ENCODE measurements at regions not wholly inside any gene's neighbourhood (a gene's known extent, or its start where the extent isn't known, plus 50 kb on each side); places are given as distances from the start of the nearest gene placed in this dataset.

GRCh38 chr17:15031975-15032374 lies 233.2 kb downstream of the PMP22 start:
- Histone ChIP-seq H3K9me3 (ENCODE audit: low read length) (no peaks in the 10 kb centered on the region), H3F3A (ENCODE audit: insufficient read depth, low read length, poor library complexity, severe bottlenecking) (no peaks in the 10 kb centered on the region), H3K4me2 (ENCODE audit: low read length) (no peak overlapping the region), H2AFZ (ENCODE audit: low read depth, low read length) (no peak overlapping the region), H3K27me3 (ENCODE audit: insufficient read depth, low read depth, low read length) (no peaks in the 10 kb centered on the region), H4K20me1 (ENCODE audit: insufficient read depth) (no peaks in the 10 kb centered on the region), H3K9ac (ENCODE audit: low read length) (no peak overlapping the region), H3K79me2 (replicated peaks; ENCODE audit: insufficient read depth, low read length) (no peaks in the 10 kb centered on the region), H3K27ac (ENCODE audit: low read length) (no peak overlapping the region), H3K36me3 (ENCODE audit: insufficient read depth, low read length) (no peaks in the 10 kb centered on the region), H3K9me2 (ENCODE audit: insufficient read depth, low read length) (no peaks in the 10 kb centered on the region), H3K4me3 (ENCODE audit: low read length) (no peak overlapping the region)
- TF ChIP-seq SMC3 (conservative IDR thresholded peaks at IDR 0.05; ENCODE audit: poor library complexity): no peak

GRCh38 chr17:15029469-15029868 lies 235.7 kb downstream of the PMP22 start:
- no peak overlapping the region for H3K9ac ChIP-seq (ENCODE audit: low read length)
- no peaks in the 10 kb centered on the region for H3K27me3 ChIP-seq (ENCODE audit: insufficient read depth, low read depth, low read length)
- H3K4me2 ChIP-seq (ENCODE audit: low read length): no peak overlapping the region
- H3K9me3 ChIP-seq (ENCODE audit: low read length): no peaks in the 10 kb centered on the region
- no peaks in the 10 kb centered on the region for H3K36me3 ChIP-seq (ENCODE audit: insufficient read depth, low read length)
- no peaks in the 10 kb centered on the region for H3F3A ChIP-seq (ENCODE audit: insufficient read depth, low read length, poor library complexity, severe bottlenecking)
- H3K9me2 ChIP-seq (ENCODE audit: insufficient read depth, low read length): no peaks in the 10 kb centered on the region
- no peaks in the 10 kb centered on the region for H4K20me1 ChIP-seq (ENCODE audit: insufficient read depth)
- H3K27ac ChIP-seq (ENCODE audit: low read length): no peak overlapping the region
- H3K79me2 ChIP-seq (replicated peaks; ENCODE audit: insufficient read depth, low read length): no peaks in the 10 kb centered on the region
- TF ChIP-seq EZH2 (IDR thresholded peaks at IDR 0.05; ENCODE audit: borderline replicate concordance, insufficient read depth, low read length, poor library complexity, severe bottlenecking) (no peak), RAD21 (conservative IDR thresholded peaks at IDR 0.05) (no peak), POLR2AphosphoS5 (IDR thresholded peaks at IDR 0.05) (no peak), MXI1 (conservative IDR thresholded peaks at IDR 0.05; ENCODE audit: poor library complexity, severe bottlenecking) (no peak), EP300 (conservative IDR thresholded peaks at IDR 0.05; ENCODE audit: poor library complexity, severe bottlenecking) (no peak)
- no peak overlapping the region for H3K4me3 ChIP-seq (ENCODE audit: low read length)
- no peak overlapping the region for H2AFZ ChIP-seq (ENCODE audit: low read depth, low read length)

GRCh38 chr17:15027853-15028252 lies 237.3 kb downstream of the PMP22 start:
- Histone ChIP-seq H3K27me3 (ENCODE audit: insufficient read depth, low read depth, low read length) (no peaks in the 10 kb centered on the region), H4K20me1 (ENCODE audit: insufficient read depth) (no peaks in the 10 kb centered on the region), H2AFZ (ENCODE audit: low read depth, low read length) (no peak overlapping the region), H3K9ac (ENCODE audit: low read length) (no peak overlapping the region), H3K4me3 (ENCODE audit: low read length) (no peak overlapping the region), H3K9me3 (ENCODE audit: low read length) (no peaks in the 10 kb centered on the region), H3K9me2 (ENCODE audit: insufficient read depth, low read length) (no peaks in the 10 kb centered on the region), H3K4me2 (ENCODE audit: low read length) (no peak overlapping the region), H3K27ac (ENCODE audit: low read length) (no peak overlapping the region), H3K79me2 (replicated peaks; ENCODE audit: insufficient read depth, low read length) (no peaks in the 10 kb centered on the region), H3K36me3 (ENCODE audit: insufficient read depth, low read length) (no peaks in the 10 kb centered on the region), H3F3A (ENCODE audit: insufficient read depth, low read length, poor library complexity, severe bottlenecking) (no peaks in the 10 kb centered on the region)
- no peak for TF ChIP-seq REST (IDR thresholded peaks at IDR 0.05; ENCODE audit: borderline replicate concordance)
- TF ChIP-seq EP300 (conservative IDR thresholded peaks at IDR 0.05; ENCODE audit: poor library complexity, severe bottlenecking): no peak
- no peak for TF ChIP-seq MXI1 (conservative IDR thresholded peaks at IDR 0.05; ENCODE audit: poor library complexity, severe bottlenecking)
- no peak for TF ChIP-seq EZH2 (IDR thresholded peaks at IDR 0.05; ENCODE audit: borderline replicate concordance, insufficient read depth, low read length, poor library complexity, severe bottlenecking)
- TF ChIP-seq SMC3 (conservative IDR thresholded peaks at IDR 0.05; ENCODE audit: poor library complexity): no peak

Data from neural cell (in vitro differentiated cells).